Right lobe of liver (tissue), 4 donors: ENCODE measurements at regions not wholly inside any gene's neighbourhood (a gene's known extent, or its start where the extent isn't known, plus 50 kb on each side); places are given as distances from the start of the nearest gene placed in this dataset.

ENCODE experiments used
- CTCF ChIP-seq, 4 donors: fragments of 200-600 bp in 3 of 4; fragments of 450-650 bp in 1 of 4; IDR thresholded peaks; one replicate each; pipeline versions ENCODE4 v1.5.1 to v1.8.0; 2016 to 2022; ENCODE audit warnings: antibody characterized with exemption in 4 of 4, mild to moderate bottlenecking in 2 of 4
- POLR2A ChIP-seq: fragments of 450-650 bp; IDR thresholded peaks from one replicate; pipeline ENCODE4 v1.6.1; 2017; ENCODE audit warnings: antibody characterized with exemption, mild to moderate bottlenecking
- donor health status: DM: no; HTN: no; CAD: no.
- donor health status: DM: no; HTN: no; CAD: no.
- donor health status: DM: no; HTN: yes; CAD: no.

- no peak for TF ChIP-seq CTCF (IDR thresholded peaks at IDR 0.05)
- no peak for TF ChIP-seq POLR2A
Observed at GRCh38 chr13:76503291-76503690, 382.9 kb downstream of the KCTD12 start.
